ENCODE measurements at regions not wholly inside any gene's neighbourhood (a gene's known extent, or its start where the extent isn't known, plus 50 kb on each side); places are given as distances from the start of the nearest gene placed in this dataset.

DNA sequence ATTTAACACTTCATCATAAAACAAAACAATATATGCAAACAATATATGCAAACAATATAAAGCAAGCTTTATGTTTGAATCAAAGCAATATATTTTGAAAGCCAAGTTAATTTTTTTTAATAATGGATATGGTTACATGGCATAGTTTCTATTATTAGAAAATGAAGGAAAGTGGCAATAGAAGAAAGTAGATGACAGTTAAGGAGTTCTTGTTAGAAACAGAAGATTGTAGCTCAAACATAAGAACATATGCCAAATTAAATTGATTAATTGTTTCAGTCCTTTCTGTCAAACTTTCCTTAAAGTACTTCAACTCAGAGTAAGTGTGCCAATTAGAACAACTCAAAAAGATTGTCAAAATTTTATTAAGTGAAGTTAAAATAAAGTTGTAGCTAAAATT lies 1248.3 kb downstream of the SLC16A7 start:
- no peaks in the 10 kb centered on the region for H3K27me3 Mint-ChIP-seq (ENCODE audit: low read depth)
- no peak for DNase-seq

DNA sequence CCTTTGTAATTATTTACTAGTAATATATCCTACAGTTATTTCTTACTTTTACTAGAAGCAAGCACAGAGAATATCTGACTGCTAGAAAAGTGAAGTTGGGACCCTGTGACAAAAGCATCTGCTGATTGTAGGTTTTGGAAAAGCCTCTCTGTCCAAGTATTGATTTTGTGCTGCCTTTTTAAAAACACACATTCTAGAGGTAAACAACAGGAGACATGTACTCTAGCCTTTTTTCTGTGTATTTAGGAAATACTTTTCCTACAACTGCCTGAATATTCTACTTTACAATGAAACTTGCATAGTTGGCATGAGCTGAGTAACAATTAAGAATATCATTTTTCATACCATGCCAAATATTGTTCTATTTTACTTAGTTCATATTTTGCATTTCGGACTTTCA lies 1249.0 kb downstream of the SLC16A7 start:
- DNase-seq: no peak
- Mint-ChIP-seq H3K27me3 (ENCODE audit: low read depth) (no peaks in the 10 kb centered on the region), H3K27ac (no peak overlapping the region), H3K9me3 (peaks cover 1 to 2% of the 10 kb centered on the region in 2 donors), H3K4me1 (ENCODE audit: low read depth) (no peaks in the 10 kb centered on the region), H3K36me3 (ENCODE audit: insufficient read depth in 2 of 2) (no peaks in the 10 kb centered on the region), H3K4me3 (no peak overlapping the region)
- ATAC-seq (replicated peaks in 1 of 2): no peak

More for the DNA sequence above, 1248.3 kb downstream of the SLC16A7 start:
- Mint-ChIP-seq H3K27ac (no peak overlapping the region), H3K4me3 (no peak overlapping the region), H3K36me3 (ENCODE audit: insufficient read depth in 2 of 2) (no peaks in the 10 kb centered on the region), H3K4me1 (ENCODE audit: low read depth) (no peaks in the 10 kb centered on the region), H3K9me3 (peaks cover 1 to 2% of the 10 kb centered on the region in 2 donors)
- no peak for ATAC-seq (replicated peaks in 1 of 2)

DNA sequence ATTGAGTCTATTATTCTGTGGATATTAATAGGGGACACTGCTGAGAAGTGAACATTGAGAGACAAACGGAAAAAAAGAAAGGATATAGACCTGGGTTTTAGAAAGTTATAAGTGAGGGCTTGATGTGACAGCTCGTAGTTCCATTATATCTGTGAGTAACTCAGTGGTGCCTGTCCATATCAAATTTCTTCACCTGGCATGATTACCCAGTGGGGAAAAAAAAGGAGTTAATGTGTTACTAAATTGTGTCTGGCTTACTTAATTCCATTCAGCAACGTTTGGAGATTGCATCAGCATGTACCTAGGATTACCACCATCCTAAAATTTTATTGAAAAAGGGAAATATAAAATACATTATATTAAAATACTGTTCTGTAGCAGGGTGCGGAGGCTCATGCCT lies 1249.9 kb downstream of the SLC16A7 start:
- H3K27me3 Mint-ChIP-seq (ENCODE audit: low read depth): no peaks in the 10 kb centered on the region
- ATAC-seq (replicated peaks in 1 of 2) (no peak), DNase-seq (no peak)
- H3K4me1 Mint-ChIP-seq (ENCODE audit: low read depth): no peaks in the 10 kb centered on the region
- no peak overlapping the region for H3K4me3 Mint-ChIP-seq
- peaks cover 1 to 5% of the 10 kb centered on the region in 2 donors for H3K9me3 Mint-ChIP-seq
- H3K36me3 Mint-ChIP-seq (ENCODE audit: insufficient read depth in 2 of 2): no peaks in the 10 kb centered on the region
- H3K27ac Mint-ChIP-seq: no peak overlapping the region

DNA sequence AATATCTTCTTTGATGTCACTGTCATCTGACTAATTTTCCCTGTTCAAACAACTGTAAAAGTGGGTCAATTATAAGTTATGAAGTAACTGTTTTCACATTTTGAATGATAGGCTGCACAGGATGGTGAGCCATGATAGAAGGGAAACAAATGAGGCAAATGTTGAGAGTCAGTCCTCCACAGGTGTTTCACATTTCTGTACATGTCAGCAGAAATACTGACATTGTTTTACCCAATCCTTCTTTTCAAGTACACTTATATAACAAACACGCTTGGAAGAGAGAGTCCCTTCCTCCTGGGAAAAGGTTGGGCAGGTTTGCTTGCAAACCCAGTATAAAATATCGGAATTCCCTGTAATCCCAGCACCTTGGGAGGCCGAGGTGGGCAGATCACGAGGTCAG lies 1251.5 kb downstream of the SLC16A7 start:
- Mint-ChIP-seq H3K9me3 (peaks cover 1 to 5% of the 10 kb centered on the region in 2 donors), H3K4me3 (no peak overlapping the region), H3K36me3 (ENCODE audit: insufficient read depth in 2 of 2) (no peaks in the 10 kb centered on the region), H3K4me1 (ENCODE audit: low read depth) (no peaks in the 10 kb centered on the region), H3K27me3 (ENCODE audit: low read depth) (no peaks in the 10 kb centered on the region), H3K27ac (no peak overlapping the region)
- DNase-seq (no peak), ATAC-seq (replicated peaks in 1 of 2) (no peak)

DNA sequence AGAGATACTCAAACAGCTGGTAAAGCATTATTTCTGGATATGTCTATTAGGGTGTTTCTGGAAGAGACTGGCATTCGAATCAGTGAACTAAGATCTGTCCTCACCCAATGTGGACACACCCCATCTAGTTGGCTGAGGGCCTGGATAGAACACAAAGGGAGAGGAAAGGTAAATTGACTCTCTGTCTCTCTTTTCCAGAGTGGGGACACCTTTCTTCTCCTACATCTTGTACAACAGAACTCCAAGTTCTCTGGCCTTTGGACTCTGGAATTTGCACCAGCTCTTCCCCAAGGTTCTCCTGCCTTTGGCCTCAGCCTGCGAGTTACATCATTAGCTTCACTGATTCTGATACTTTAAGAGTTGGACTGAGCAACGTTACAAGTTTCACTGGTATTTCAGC lies 1253.9 kb downstream of the SLC16A7 start:
- H3K27ac Mint-ChIP-seq: no peak overlapping the region
- ATAC-seq (replicated peaks in 1 of 2) (no peak), DNase-seq (no peak)
- no peaks in the 10 kb centered on the region for H3K36me3 Mint-ChIP-seq (ENCODE audit: insufficient read depth in 2 of 2)
- H3K4me1 Mint-ChIP-seq (ENCODE audit: low read depth): no peaks in the 10 kb centered on the region
- peaks cover 1 to 6% of the 10 kb centered on the region in 2 donors for H3K9me3 Mint-ChIP-seq
- H3K4me3 Mint-ChIP-seq: no peak overlapping the region
- H3K27me3 Mint-ChIP-seq (ENCODE audit: low read depth): no peaks in the 10 kb centered on the region

DNA sequence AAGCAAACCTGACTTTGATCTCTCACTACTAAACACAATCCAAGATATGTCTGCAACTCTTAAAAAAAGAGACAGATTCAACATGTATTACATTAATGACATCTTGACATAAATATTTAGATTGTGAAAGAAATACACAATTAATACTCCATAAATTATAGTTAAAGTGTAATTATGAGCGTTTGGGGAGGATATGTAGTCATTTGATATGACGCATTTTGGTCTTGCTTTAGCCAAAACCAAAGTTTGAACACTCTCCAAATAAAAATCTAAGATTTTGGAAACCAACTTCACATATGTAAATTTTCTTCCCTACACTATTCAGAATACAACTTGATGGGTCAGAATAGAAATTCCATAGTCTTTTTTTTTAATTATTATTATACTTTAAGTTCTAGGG lies 1257.6 kb downstream of the SLC16A7 start:
- Mint-ChIP-seq H3K27me3 (ENCODE audit: low read depth) (no peaks in the 10 kb centered on the region), H3K4me1 (ENCODE audit: low read depth) (no peaks in the 10 kb centered on the region), H3K9me3 (peaks cover 0 to 8% of the 10 kb centered on the region in 2 donors), H3K4me3 (no peak overlapping the region), H3K27ac (no peak overlapping the region), H3K36me3 (ENCODE audit: insufficient read depth in 2 of 2) (no peaks in the 10 kb centered on the region)
- no peak for DNase-seq
- ATAC-seq (replicated peaks in 1 of 2): no peak

DNA sequence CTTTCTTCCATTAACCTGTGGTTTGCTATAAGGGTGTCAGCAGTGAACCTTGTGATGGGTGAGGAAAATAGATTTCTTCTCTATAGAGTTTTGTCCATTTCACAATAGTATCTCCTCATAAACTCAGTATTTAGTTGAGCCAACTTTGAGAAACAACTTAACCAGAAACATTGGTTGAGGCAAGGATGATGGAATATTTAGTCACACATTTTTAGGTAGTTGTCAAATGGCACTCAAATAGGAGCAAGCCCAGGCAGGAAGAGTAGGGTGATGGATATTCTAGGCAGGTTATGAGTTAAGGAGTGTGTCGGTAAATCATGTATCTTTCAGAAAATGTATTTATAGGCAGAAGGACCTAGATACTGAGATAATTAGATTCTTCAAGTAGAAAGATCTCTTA lies 1267.6 kb downstream of the SLC16A7 start:
- no peak for DNase-seq
- H3K27me3 Mint-ChIP-seq (ENCODE audit: low read depth): no peaks in the 10 kb centered on the region
- H3K27ac Mint-ChIP-seq: no peak overlapping the region
- H3K9me3 Mint-ChIP-seq: peaks cover 2% of the 10 kb centered on the region in 2 donors
- H3K36me3 Mint-ChIP-seq (ENCODE audit: insufficient read depth in 2 of 2): peaks cover 0 to 2% of the 10 kb centered on the region in 2 donors
- H3K4me3 Mint-ChIP-seq: no peak overlapping the region
- no peak for ATAC-seq (replicated peaks in 1 of 2)
- H3K4me1 Mint-ChIP-seq (ENCODE audit: low read depth): no peaks in the 10 kb centered on the region

DNA sequence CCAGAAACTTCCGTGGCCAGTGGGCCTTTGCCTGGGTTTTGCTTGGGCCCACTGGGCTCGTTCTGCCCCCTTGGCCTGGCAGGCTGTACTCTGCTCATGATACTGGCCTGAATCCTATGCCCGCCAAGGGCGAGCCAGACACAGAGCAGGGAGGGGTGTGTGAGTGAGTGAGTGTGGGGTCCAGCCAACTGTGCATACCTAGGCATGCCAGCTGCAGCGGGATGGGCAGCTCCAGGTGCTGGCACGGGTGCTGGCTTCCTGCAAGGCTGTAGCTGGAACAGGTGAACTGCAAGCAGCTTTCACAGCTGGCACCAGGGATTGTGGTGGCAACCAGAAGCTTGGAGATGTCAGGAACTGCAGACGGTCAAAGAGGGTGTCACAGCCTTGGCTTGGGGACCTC lies 1276.4 kb downstream of the SLC16A7 start:
- H3K9me3 Mint-ChIP-seq: peaks cover 1 to 7% of the 10 kb centered on the region in 2 donors
- H3K27ac Mint-ChIP-seq: no peak overlapping the region
- H3K4me1 Mint-ChIP-seq (ENCODE audit: low read depth): no peaks in the 10 kb centered on the region
- H3K36me3 Mint-ChIP-seq (ENCODE audit: insufficient read depth in 2 of 2): no peaks in the 10 kb centered on the region
- no peak for ATAC-seq (replicated peaks in 1 of 2)
- no peak overlapping the region for H3K4me3 Mint-ChIP-seq
- no peaks in the 10 kb centered on the region for H3K27me3 Mint-ChIP-seq (ENCODE audit: low read depth)
- no peak for DNase-seq

DNA sequence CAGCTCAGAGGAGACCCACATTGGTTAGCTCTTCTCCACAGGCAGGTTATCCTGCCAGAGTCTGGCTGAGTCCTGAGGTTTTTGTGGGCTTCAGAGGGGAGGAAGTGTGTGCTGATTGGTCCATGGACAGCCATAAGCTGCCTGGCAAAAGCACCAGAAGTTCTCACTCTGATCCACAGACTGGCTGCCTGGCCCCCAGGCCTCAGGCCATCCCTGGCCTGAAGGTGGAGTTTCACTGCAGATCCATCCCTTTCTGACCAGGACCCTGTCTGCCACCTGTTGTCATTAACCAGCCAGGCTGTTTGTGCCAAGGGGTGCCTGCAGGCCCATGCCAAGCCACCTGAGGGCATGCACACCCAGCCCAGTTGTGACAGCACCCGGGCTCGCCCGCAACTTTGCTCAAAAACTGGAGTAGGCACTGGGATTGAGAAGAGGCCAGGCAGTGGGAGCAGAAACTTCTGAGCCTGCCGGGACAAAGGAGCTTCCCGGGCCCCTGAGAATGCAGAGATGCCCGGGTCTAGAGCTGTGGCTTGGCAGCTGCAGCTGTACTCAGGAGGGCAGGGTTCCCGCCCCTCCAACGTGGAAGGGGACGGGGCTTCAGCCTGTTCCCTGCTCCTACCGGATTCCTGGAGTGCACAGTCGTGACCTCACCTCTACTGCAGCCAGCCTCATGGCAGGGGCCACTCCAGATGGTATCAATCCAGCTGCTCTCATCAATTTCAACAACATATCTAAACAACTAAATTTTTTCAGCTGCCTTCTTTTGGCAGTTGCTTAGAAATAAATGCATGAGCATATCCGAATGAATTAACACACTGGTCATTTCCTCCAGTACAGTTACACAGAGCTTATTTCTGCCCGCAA lies 1277.3 kb downstream of the SLC16A7 start:
- Mint-ChIP-seq H3K4me1 (ENCODE audit: low read depth) (no peaks in the 10 kb centered on the region), H3K9me3 (peaks cover 1 to 7% of the 10 kb centered on the region in 2 donors), H3K36me3 (ENCODE audit: insufficient read depth in 2 of 2) (no peaks in the 10 kb centered on the region), H3K4me3 (no peak overlapping the region), H3K27ac (no peak overlapping the region), H3K27me3 (ENCODE audit: low read depth) (no peaks in the 10 kb centered on the region)
- DNase-seq: no peak
- ATAC-seq (replicated peaks in 1 of 2): no peak

DNA sequence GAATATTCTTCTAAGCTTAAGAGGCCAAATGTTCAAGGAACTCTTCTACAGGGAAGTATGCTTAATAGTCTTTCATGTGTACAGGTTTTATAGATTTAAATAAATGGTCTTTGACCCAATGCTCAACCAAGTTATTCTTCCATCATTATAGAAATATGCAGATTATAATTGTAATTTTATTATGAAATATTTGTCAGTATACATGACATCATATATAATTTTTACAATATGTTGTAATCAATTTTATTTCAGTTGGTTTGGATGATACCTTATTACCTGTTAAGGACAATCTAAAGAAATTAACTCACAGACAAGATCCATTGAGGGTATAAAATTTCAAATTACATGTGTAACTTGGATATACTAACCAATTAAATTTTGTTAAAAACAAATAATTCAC lies 1278.3 kb downstream of the SLC16A7 start:
- Mint-ChIP-seq H3K27ac (no peak overlapping the region), H3K36me3 (ENCODE audit: insufficient read depth in 2 of 2) (no peaks in the 10 kb centered on the region), H3K4me3 (no peak overlapping the region), H3K4me1 (ENCODE audit: low read depth) (no peaks in the 10 kb centered on the region), H3K27me3 (ENCODE audit: low read depth) (no peaks in the 10 kb centered on the region), H3K9me3 (peaks cover 1 to 7% of the 10 kb centered on the region in 2 donors)
- DNase-seq (no peak), ATAC-seq (replicated peaks in 1 of 2) (no peak)

DNA sequence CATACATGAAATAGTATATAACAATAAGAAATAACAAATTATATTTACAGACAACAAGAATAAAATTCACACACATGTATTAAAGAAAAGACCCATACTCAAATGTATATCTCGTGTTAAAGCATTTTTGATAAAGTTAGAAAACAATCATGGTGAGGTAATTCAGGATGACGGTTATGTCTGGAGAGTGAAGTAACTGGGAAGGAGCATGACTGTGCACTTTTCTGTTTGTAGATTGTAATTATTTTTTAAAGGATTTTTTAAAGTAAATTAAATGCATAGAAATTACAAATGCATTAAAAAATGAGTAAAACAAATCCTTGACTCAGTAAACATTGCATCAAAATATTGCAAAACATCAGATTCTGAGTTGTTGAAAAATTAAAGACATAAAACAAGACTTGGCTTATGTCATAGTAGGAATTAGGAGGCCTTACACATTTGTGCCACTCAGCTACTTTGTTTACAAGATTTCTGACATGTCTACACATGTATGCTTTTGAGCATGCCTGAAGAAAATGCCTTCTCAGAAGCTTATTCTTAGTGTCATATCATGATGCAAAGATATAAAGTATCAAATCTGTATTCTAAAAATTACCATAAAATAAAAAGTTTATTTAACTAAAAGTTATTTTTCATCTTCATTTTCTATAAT lies 1325.1 kb downstream of the SLC16A7 start:
- no peak overlapping the region for H3K4me3 Mint-ChIP-seq
- DNase-seq: no peak
- H3K27me3 Mint-ChIP-seq (ENCODE audit: low read depth): no peaks in the 10 kb centered on the region
- no peaks in the 10 kb centered on the region for H3K36me3 Mint-ChIP-seq (ENCODE audit: insufficient read depth in 2 of 2)
- no peaks in the 10 kb centered on the region for H3K4me1 Mint-ChIP-seq (ENCODE audit: low read depth)
- no peak overlapping the region for H3K27ac Mint-ChIP-seq
- ATAC-seq (replicated peaks in 1 of 2): no peak
- peaks cover 2 to 4% of the 10 kb centered on the region in 2 donors for H3K9me3 Mint-ChIP-seq

DNA sequence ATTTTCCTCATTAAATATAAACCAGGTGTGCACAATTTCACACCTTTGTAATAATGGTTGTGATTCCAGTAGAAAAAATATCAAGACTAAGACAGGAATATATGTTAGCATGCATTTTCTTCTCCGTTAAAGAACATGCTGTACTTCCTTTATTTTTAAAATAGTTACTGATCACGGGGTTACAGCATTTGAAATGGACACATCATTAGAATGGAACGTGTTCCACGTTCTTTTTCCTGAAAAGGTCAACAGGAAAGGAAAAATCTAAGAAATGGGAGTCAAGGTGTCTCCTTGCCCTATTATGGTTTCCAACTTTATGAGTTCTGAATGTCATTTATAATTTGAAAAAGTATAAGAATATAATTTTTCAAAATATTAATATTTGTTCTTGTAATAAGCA lies 1325.7 kb downstream of the SLC16A7 start:
- H3K4me3 Mint-ChIP-seq: no peak overlapping the region
- no peaks in the 10 kb centered on the region for H3K36me3 Mint-ChIP-seq (ENCODE audit: insufficient read depth in 2 of 2)
- H3K4me1 Mint-ChIP-seq (ENCODE audit: low read depth): no peaks in the 10 kb centered on the region
- ATAC-seq (replicated peaks in 1 of 2) (no peak), DNase-seq (no peak)
- no peaks in the 10 kb centered on the region for H3K27me3 Mint-ChIP-seq (ENCODE audit: low read depth)
- H3K27ac Mint-ChIP-seq: no peak overlapping the region
- H3K9me3 Mint-ChIP-seq: peaks cover 2 to 4% of the 10 kb centered on the region in 2 donors

DNA sequence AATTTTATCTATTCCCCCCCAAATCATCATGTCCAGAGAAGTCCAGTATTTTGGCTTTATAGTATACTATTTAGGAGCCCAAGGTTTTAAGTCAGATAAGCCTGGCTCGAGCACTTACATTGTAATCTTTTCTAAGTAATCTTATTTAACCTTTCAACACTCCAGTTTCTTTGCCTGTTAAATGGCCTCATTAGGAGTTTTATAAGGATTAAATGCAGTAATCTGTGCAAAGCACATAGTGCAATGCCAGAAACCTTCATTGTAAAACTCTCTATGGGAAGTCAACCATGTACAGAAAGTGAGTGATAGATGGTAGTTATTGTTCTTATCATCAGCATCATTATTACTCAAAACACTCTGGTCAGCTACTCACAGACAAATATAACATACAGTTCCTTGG lies 1330.4 kb downstream of the SLC16A7 start:
- DNase-seq (no peak), ATAC-seq (replicated peaks in 1 of 2) (no peak)
- H3K4me1 Mint-ChIP-seq (ENCODE audit: low read depth): no peaks in the 10 kb centered on the region
- no peaks in the 10 kb centered on the region for H3K36me3 Mint-ChIP-seq (ENCODE audit: insufficient read depth in 2 of 2)
- no peaks in the 10 kb centered on the region for H3K27me3 Mint-ChIP-seq (ENCODE audit: low read depth)
- no peak overlapping the region for H3K4me3 Mint-ChIP-seq
- no peak overlapping the region for H3K27ac Mint-ChIP-seq
- peaks cover 6% of the 10 kb centered on the region in 2 donors for H3K9me3 Mint-ChIP-seq

Measured in activated T-cell treated with anti-CD3 and anti-CD28 coated beads, Interleukin-2, amount 50 U/mL, for 72 hours (primary cell).